ENCODE measurements at regions not wholly inside any gene's neighbourhood (a gene's known extent, or its start where the extent isn't known, plus 50 kb on each side); places are given as distances from the start of the nearest gene placed in this dataset.
"Not testable (repeated sequence)": the region's sequence is repeated elsewhere in the genome, so short reads cannot be mapped to it uniquely, and the experiment has no call there.

DNA sequence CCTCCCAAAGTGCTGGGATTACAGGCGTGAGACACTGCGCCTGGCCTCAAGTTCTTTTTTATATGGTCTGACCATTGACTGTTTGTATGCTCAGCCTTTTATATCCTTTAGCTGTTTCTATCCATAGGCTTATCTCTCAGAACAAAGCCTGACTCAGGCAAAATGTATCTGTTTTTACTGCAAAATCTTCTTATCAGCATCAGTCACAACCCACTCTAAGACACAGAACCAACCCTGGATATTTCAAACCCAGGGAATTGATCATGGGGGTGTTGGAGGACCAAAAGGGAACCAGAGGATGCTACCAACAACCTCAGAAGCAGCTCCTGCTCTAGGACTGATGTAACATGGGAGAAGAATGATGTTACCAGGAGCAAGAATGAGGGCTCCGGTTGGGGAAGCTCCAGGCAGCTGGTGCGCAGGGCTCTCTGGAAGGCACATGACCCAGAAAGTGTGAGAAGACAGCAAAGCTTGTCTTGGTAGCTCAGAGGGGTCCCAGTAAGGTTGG is 75.3 kb upstream of the NCK2 start:
- intact Hi-C loops (cut with DNase I), result no loop called here
- no peaks in the 10 kb centered on the region for H3K36me3 ChIP-seq (ENCODE audit: insufficient read depth in 1 of 2, low read depth in 1 of 2)
- 91 to 97% (median 95%) methylated on average over 4 of the region's 4 CpGs for WGBS, 3 donors
- ATAC-seq, result no peak
- no peak for TF ChIP-seq CTCF (IDR thresholded peaks at IDR 0.05)
- DNase-seq, result no peak
- H3K4me1 ChIP-seq, result no peaks in the 10 kb centered on the region
- no peak overlapping the region for H3K27ac ChIP-seq
- no peak overlapping the region for H3K4me3 ChIP-seq
- H3K27me3 ChIP-seq (ENCODE audit: insufficient read depth in 3 of 3, low read length in 2 of 3), result no peaks in the 10 kb centered on the region
- peaks cover 20% of the 10 kb centered on the region for H3K9me3 ChIP-seq

GRCh38 chr2:105665480-105665879 is 79.2 kb upstream of the NCK2 start:
- Histone ChIP-seq H3K36me3 (ENCODE audit: insufficient read depth in 1 of 2, low read depth in 1 of 2) (no peaks in the 10 kb centered on the region), H3K4me1 (no peaks in the 10 kb centered on the region), H3K27ac (no peak overlapping the region), H3K4me3 (no peak overlapping the region), H3K9me3 (peaks cover 20% of the 10 kb centered on the region), H3K27me3 (ENCODE audit: insufficient read depth in 3 of 3, low read length in 2 of 3) (no peaks in the 10 kb centered on the region)
- ATAC-seq (no peak), DNase-seq (no peak)
- WGBS, 3 donors, result 97 to 100% (median 98%) methylated on average over 1 of the region's 1 CpG
- no peak for TF ChIP-seq CTCF (IDR thresholded peaks at IDR 0.05)
- intact Hi-C loops (cut with DNase I), result no loop called here

- intact Hi-C loops (cut with DNase I), result no loop called here
- WGBS, 3 donors, result 92 to 93% (median 93%) methylated on average over 4 of the region's 4 CpGs
- no peak for ATAC-seq
- Histone ChIP-seq H3K9me3 (peaks cover 7% of the 10 kb centered on the region), H3K4me1 (no peaks in the 10 kb centered on the region), H3K36me3 (ENCODE audit: insufficient read depth in 1 of 2, low read depth in 1 of 2) (no peaks in the 10 kb centered on the region), H3K4me3 (no peak overlapping the region), H3K27me3 (ENCODE audit: insufficient read depth in 3 of 3, low read length in 2 of 3) (no peaks in the 10 kb centered on the region), H3K27ac (no peak overlapping the region)
- TF ChIP-seq CTCF (IDR thresholded peaks at IDR 0.05), result no peak
- DNase-seq, result no peak
Observed at GRCh38 chr2:105660489-105660888, 84.2 kb upstream of the NCK2 start.

DNA sequence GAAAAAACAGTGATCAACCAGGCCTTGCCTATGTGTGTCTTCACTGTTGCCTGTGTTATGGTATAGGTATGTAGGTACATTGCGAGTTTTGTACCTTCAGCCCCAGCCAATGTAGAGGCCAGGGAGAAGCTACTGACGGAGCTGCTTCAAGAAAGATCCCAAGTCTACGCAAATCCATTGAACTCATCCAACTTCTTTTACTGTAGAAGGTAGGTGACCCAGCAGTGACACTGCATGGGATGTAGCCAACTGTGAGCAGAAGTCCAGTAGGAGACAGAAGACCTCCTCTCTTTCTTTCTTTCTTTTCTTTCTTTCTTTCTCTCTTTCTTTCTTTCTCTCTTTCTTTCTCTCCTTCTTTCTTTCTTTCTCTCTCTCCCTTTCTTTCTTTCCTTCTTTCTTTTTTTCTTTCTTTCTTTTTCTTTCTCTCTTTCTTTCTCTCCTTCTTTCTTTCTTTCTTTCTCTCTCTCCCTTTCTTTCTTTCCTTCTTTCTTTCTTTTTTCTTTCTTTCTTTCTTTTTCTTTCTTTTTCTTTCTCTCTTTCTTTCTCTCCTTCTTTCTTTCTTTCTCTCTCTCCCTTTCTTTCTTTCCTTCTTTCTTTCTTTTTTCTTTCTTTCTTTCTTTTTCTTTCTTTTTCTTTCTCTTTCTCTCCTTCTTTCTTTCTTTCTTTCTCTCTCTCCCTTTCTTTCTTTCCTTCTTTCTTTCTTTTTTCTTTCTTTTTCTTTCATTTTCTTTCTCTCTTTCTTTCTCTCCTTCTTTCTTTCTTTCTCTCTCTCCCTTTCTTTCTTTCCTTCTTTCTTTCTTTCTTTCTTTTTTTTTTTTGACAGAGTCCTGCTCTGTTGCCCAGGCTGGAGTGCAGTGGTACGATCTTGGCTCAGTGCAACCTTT is 88.7 kb upstream of the NCK2 start:
- H3K4me1 ChIP-seq; H3K27ac ChIP-seq; H3K27me3 ChIP-seq (ENCODE audit: insufficient read depth in 3 of 3, low read length in 2 of 3); H3K9me3 ChIP-seq; DNase-seq; ATAC-seq; H3K4me3 ChIP-seq; H3K36me3 ChIP-seq (ENCODE audit: insufficient read depth in 1 of 2, low read depth in 1 of 2); intact Hi-C loops (cut with DNase I): not testable (repeated sequence)
- 98 to 100% (median 98%) methylated on average over 4 of the region's 4 CpGs for WGBS, 3 donors

- TF ChIP-seq CTCF (IDR thresholded peaks at IDR 0.05), result no peak
- no peak for ATAC-seq
- H3K4me1 ChIP-seq, result no peaks in the 10 kb centered on the region
Observed at GRCh38 chr2:105655244-105655643, 89.5 kb upstream of the NCK2 start.

More at GRCh38 chr2:105655244-105655643, 89.5 kb upstream of the NCK2 start:
- H3K27ac ChIP-seq, result no peak overlapping the region
- no peaks in the 10 kb centered on the region for H3K36me3 ChIP-seq (ENCODE audit: insufficient read depth in 1 of 2, low read depth in 1 of 2)
- H3K9me3 ChIP-seq, result no peaks in the 10 kb centered on the region
- H3K27me3 ChIP-seq (ENCODE audit: insufficient read depth in 3 of 3, low read length in 2 of 3), result no peaks in the 10 kb centered on the region
- no peak for DNase-seq
- intact Hi-C loops (cut with DNase I), result no loop called here
- no peak overlapping the region for H3K4me3 ChIP-seq
